GM21360 (cell line): ENCODE measurements at regions not wholly inside any gene's neighbourhood (a gene's known extent, or its start where the extent isn't known, plus 50 kb on each side); places are given as distances from the start of the nearest gene placed in this dataset.

Experiments used
- ATAC-seq: cut with Tn5 transposase; IDR thresholded peaks from one replicate; pipeline ENCODE4 v1.9.1; 2021; ENCODE audit warnings: mild to moderate bottlenecking, moderate library complexity; ENCODE audit not compliant: unreplicated experiment

GRCh38 chr2:180662941-180663471 is 317.4 kb upstream of the UBE2E3 start:
- no peak for ATAC-seq

GRCh38 chr2:180662521-180662920 is 317.9 kb upstream of the UBE2E3 start:
- no peak for ATAC-seq

- ATAC-seq, result no peak
Observed at GRCh38 chr2:180661686-180662030, 318.7 kb upstream of the UBE2E3 start.

- ATAC-seq, result no peak
Observed at GRCh38 chr2:180660881-180661685, 319.3 kb upstream of the UBE2E3 start.

GRCh38 chr2:180660207-180660606 is 320.2 kb upstream of the UBE2E3 start:
- no peak for ATAC-seq

- ATAC-seq, result no peak
Observed at GRCh38 chr2:180657054-180657453, 323.4 kb upstream of the UBE2E3 start.

- no peak for ATAC-seq
Observed at GRCh38 chr2:180656455-180656847, 324.0 kb upstream of the UBE2E3 start.

GRCh38 chr2:180655842-180656454 is 324.5 kb upstream of the UBE2E3 start:
- ATAC-seq, result no peak

GRCh38 chr2:180655393-180655792 is 325.0 kb upstream of the UBE2E3 start:
- ATAC-seq, result no peak

GRCh38 chr2:180653481-180653880 is 326.9 kb upstream of the UBE2E3 start:
- no peak for ATAC-seq

- no peak for ATAC-seq
Observed at GRCh38 chr2:180652794-180653193, 327.6 kb upstream of the UBE2E3 start.

- ATAC-seq, result no peak
Observed at GRCh38 chr2:180651596-180651995, 328.8 kb upstream of the UBE2E3 start.

- ATAC-seq, result no peak
Observed at GRCh38 chr2:180647621-180648020, 332.8 kb upstream of the UBE2E3 start.

- no peak for ATAC-seq
Observed at GRCh38 chr2:180647221-180647620, 333.2 kb upstream of the UBE2E3 start.

- no peak for ATAC-seq
Observed at GRCh38 chr2:180646756-180647155, 333.6 kb upstream of the UBE2E3 start.

- ATAC-seq, result no peak
Observed at GRCh38 chr2:180644709-180645108, 335.7 kb upstream of the UBE2E3 start.

- no peak for ATAC-seq
Observed at GRCh38 chr2:180630756-180631155, 349.6 kb upstream of the UBE2E3 start.

- no peak for ATAC-seq
Observed at GRCh38 chr2:180625006-180625844, 355.2 kb upstream of the UBE2E3 start.

- ATAC-seq, result no peak
Observed at GRCh38 chr2:180621941-180622918, 358.2 kb upstream of the UBE2E3 start.

GRCh38 chr2:180621366-180621765 is 359.0 kb upstream of the UBE2E3 start:
- no peak for ATAC-seq
